HepG2 (cell line): ENCODE measurements at regions not wholly inside any gene's neighbourhood (a gene's known extent, or its start where the extent isn't known, plus 50 kb on each side); places are given as distances from the start of the nearest gene placed in this dataset.

Source experiments
- ATAC-seq: fragments of 200-7000 bp; cut with Tn5 transposase; 3 replicates; pipeline ENCODE4 v1.9.1; 2020; ENCODE audit warnings: mild to moderate bottlenecking, moderate library complexity
- BruUV-seq: library from RNA; stranded (reverse); fragments of 400-500 nt; replicated peaks from 2 replicates; lab custom pipeline; 2021; lab: Mats Ljungman, UMichigan
- CTCF ChIA-PET: fragments of 300-600 bp; formaldehyde crosslinking; extraction: SDS; loops from one replicate; lab custom pipeline; 2021; ENCODE audit warnings: low total read pairs, inconsistent platforms, low intra/inter-chr PET ratio; lab: Yijun Ruan, JAX
- POLR2A ChIA-PET: fragments of 350-600 bp; sonication (Branson Sonifier 250); formaldehyde crosslinking; loops from one replicate; lab custom pipeline; 2020; ENCODE audit warnings: antibody characterized with exemption, inconsistent platforms; lab: Yijun Ruan, JAX
- DNase-seq: peaks from one replicate; pipeline ENCODE4 v3.0.0-alpha.2; 2015; ENCODE audit warnings: low spot score
- FAIRE-seq: peaks from 3 replicates; lab custom pipeline; 2011; peaks lifted over from hg19 to GRCh38; lab: Jason Lieb, UNC
- H2AFZ ChIP-seq: one replicate; pipeline ENCODE4 v1.6.1; 2011; ENCODE audit warnings: low read length, inconsistent platforms
- H3K27ac ChIP-seq: fragments of 300-600 bp; 3 replicates; pipeline ENCODE4 v1.8.0; 2011; ENCODE audit warnings: mixed run types, mild to moderate bottlenecking, mixed read lengths, low read length, inconsistent platforms; ENCODE audit not compliant: insufficient read depth; ENCODE audit errors: extremely low read length
- H3K27me3 ChIP-seq, 2 experiments: fragments of 200-600 bp in 1 of 2; 2 replicates in 1 of 2; 3 replicates in 1 of 2; pipeline versions ENCODE4 v1.6.0 to v1.8.0; 2011; ENCODE audit warnings: low read length in 2 of 2, mild to moderate bottlenecking in 2 of 2, moderate library complexity in 2 of 2, inconsistent platforms in 1 of 2; ENCODE audit not compliant: insufficient read depth in 2 of 2, control insufficient read depth in 1 of 2
- H3K36me3 ChIP-seq, 2 experiments: fragments of 200-600 bp in 1 of 2; replicated peaks in 1 of 2; 2 replicates in 1 of 2; 3 replicates in 1 of 2; pipeline versions ENCODE4 v1.5.1 to v1.8.0; 2011; ENCODE audit warnings: low read length in 2 of 2, inconsistent platforms in 1 of 2; ENCODE audit not compliant: insufficient read depth in 2 of 2, control insufficient read depth in 1 of 2
- H3K4me1 ChIP-seq: 2 replicates; pipeline ENCODE4 v1.5.1; 2012; ENCODE audit warnings: low read length, inconsistent platforms; ENCODE audit not compliant: insufficient read depth
- H3K4me2 ChIP-seq: 2 replicates; pipeline ENCODE4 v1.6.0; 2011; ENCODE audit warnings: low read depth, low read length, inconsistent platforms
- H3K4me3 ChIP-seq, 3 experiments: fragments of 200-600 bp in 1 of 3; sonication (generic), shearing (Covaris generic) in 1 of 3; replicated peaks in 1 of 3; 2 replicates each; pipeline ENCODE4 v1.5.1; 2011 to 2016; ENCODE audit warnings: low read length in 3 of 3, inconsistent platforms in 2 of 3, low read depth in 2 of 3, mild to moderate bottlenecking in 2 of 3, control low read depth in 1 of 3, mixed read lengths in 1 of 3; ENCODE audit not compliant: insufficient read depth in 1 of 3
- H3K79me2 ChIP-seq: one replicate; pipeline ENCODE4 v1.6.1; 2011; ENCODE audit warnings: low read length, inconsistent platforms; ENCODE audit not compliant: insufficient read depth
- H3K9ac ChIP-seq: 2 replicates; pipeline ENCODE4 v1.6.0; 2011; ENCODE audit warnings: mild to moderate bottlenecking, low read depth, low read length, inconsistent platforms; ENCODE audit not compliant: insufficient read depth
- H3K9me3 ChIP-seq: 2 replicates; pipeline ENCODE4 v1.5.1; 2012; ENCODE audit warnings: mild to moderate bottlenecking, low read length
- H4K20me1 ChIP-seq: 2 replicates; pipeline ENCODE4 v1.6.0; 2011; ENCODE audit warnings: inconsistent platforms, mild to moderate bottlenecking, low read length, moderate library complexity; ENCODE audit not compliant: insufficient read depth
- DMAP1 ChIP-seq: IDR thresholded peaks from 2 replicates; pipeline ENCODE4 v1.6.1; 2016
- ZZZ3 ChIP-seq: sonication (generic); formaldehyde crosslinking; IDR thresholded peaks from 2 replicates; pipeline ENCODE4 v1.4.0; 2020; ENCODE audit warnings: missing genetic modification reagents, mild to moderate bottlenecking, borderline replicate concordance
- WGBS: methylation state at CpG from one replicate; pipeline ENCODE4 v1.1.6; 2017; ENCODE audit warnings: low lambda C conversion rate; 5-methylcytosine and 5-hydroxymethylcytosine counted together
- in situ Hi-C: cut with HindIII; loops from 2 replicates; pipeline ENCODE4 v1.10.0; 2017; ENCODE audit warnings: low pct_unique_long_range_greater_than_20kb; ENCODE audit not compliant: extremely low pct_ligation_motif_present
- intact Hi-C: fragments of 100-400 bp; cut with micrococcal nuclease; formaldehyde crosslinking; loops from one replicate; pipeline ENCODE4 v1.10.0; 2022; ENCODE audit not compliant: unreplicated experiment

GRCh38 chr7:49020145-49020544 lies 95.8 kb downstream of the CDC14C start:
- CTCF ChIA-PET, result no interaction called here
- peaks cover 19% of the 10 kb centered on the region for H3K9me3 ChIP-seq
- no peaks in the 10 kb centered on the region for H3K4me1 ChIP-seq
- no peak for DNase-seq
- no peaks in the 10 kb centered on the region for H4K20me1 ChIP-seq
- no peak overlapping the region for H3K9ac ChIP-seq
- no peak for FAIRE-seq
- H3K4me2 ChIP-seq, result no peak overlapping the region
- WGBS, result 10% methylated on average over 4 of the region's 4 CpGs
- no peak for ATAC-seq
- H2AFZ ChIP-seq, result no peak overlapping the region
- POLR2A ChIA-PET, result no interaction called here
- no peak for TF ChIP-seq ZZZ3
- H3K27me3 ChIP-seq, result no peaks in the 10 kb centered on the region
- in situ Hi-C loops (no loop called here), intact Hi-C loops (no loop called here)
- H3K79me2 ChIP-seq, result no peaks in the 10 kb centered on the region
- H3K36me3 ChIP-seq, result no peaks in the 10 kb centered on the region
- no TSS peak for BruUV-seq
- no peak overlapping the region for H3K27ac ChIP-seq
- no peak overlapping the region for H3K4me3 ChIP-seq

- H3K36me3 ChIP-seq, result no peaks in the 10 kb centered on the region
- H4K20me1 ChIP-seq, result no peaks in the 10 kb centered on the region
- no TSS peak for BruUV-seq
- no peak overlapping the region for H3K9ac ChIP-seq
- in situ Hi-C loops, result no loop called here
- no peak overlapping the region for H2AFZ ChIP-seq
- ATAC-seq, result no peak
- H3K27me3 ChIP-seq, result no peaks in the 10 kb centered on the region
- no peak overlapping the region for H3K27ac ChIP-seq
- DNase-seq, result no peak
- H3K4me1 ChIP-seq, result no peaks in the 10 kb centered on the region
- CTCF ChIA-PET, result no interaction called here
- FAIRE-seq, result no peak
- no peak overlapping the region for H3K4me2 ChIP-seq
- H3K4me3 ChIP-seq, result no peak overlapping the region
- no peaks in the 10 kb centered on the region for H3K79me2 ChIP-seq
- intact Hi-C loops, result no loop called here
- POLR2A ChIA-PET, result no interaction called here
- H3K9me3 ChIP-seq, result peaks cover 4% of the 10 kb centered on the region; the same call in 1 of the 2 replicates
- no peak for TF ChIP-seq DMAP1 (CRISPR knock-in tag)
- TF ChIP-seq, all 625 proteins: peak for 0
These were observed 98.1 kb downstream of the CDC14C start for GRCh38 chr7:49022448-49022847.
